Stimulated activated CD8-positive, alpha-beta memory T cell treated with anti-CD3 and anti-CD28 coated beads, Interleukin-15, amount 100 ng/mL, for 4 hours (primary cell): ENCODE measurements at regions not wholly inside any gene's neighbourhood (a gene's known extent, or its start where the extent isn't known, plus 50 kb on each side); places are given as distances from the start of the nearest gene placed in this dataset.

Experiments used
- DNase-seq, 2 donors: peaks; one replicate each; pipeline ENCODE4 v3.0.0-alpha.2; 2020; ENCODE audit warnings: low read depth in 2 of 2

- DNase-seq: no peak
Measured at GRCh38 chrX:39973810-39974209, 123.9 kb downstream of the BCOR start.

GRCh38 chrX:39974270-39974669 lies 123.5 kb downstream of the BCOR start:
- no peak for DNase-seq

- no peak for DNase-seq
Measured at GRCh38 chrX:39975101-39975925, 122.4 kb downstream of the BCOR start.

- DNase-seq: no peak
Measured at GRCh38 chrX:39981946-39982345, 115.8 kb downstream of the BCOR start.

- DNase-seq: no peak
Measured at GRCh38 chrX:39982948-39983347, 114.8 kb downstream of the BCOR start.

- DNase-seq: no peak
Measured at GRCh38 chrX:39983715-39984114, 114.0 kb downstream of the BCOR start.

- no peak for DNase-seq
Measured at GRCh38 chrX:39984191-39984956, 113.4 kb downstream of the BCOR start.

- DNase-seq: no peak
Measured at GRCh38 chrX:39985071-39985470, 112.7 kb downstream of the BCOR start.

- no peak for DNase-seq
Measured at GRCh38 chrX:39985551-39985950, 112.2 kb downstream of the BCOR start.

GRCh38 chrX:39988496-39988895 lies 109.3 kb downstream of the BCOR start:
- no peak for DNase-seq

GRCh38 chrX:39990388-39990787 lies 107.4 kb downstream of the BCOR start:
- no peak for DNase-seq

GRCh38 chrX:39992300-39992699 lies 105.5 kb downstream of the BCOR start:
- no peak for DNase-seq

GRCh38 chrX:39995457-39995856 lies 102.3 kb downstream of the BCOR start:
- no peak for DNase-seq

- no peak for DNase-seq
Measured at GRCh38 chrX:39996536-39996935, 101.2 kb downstream of the BCOR start.

GRCh38 chrX:39998636-39999406 lies 98.9 kb downstream of the BCOR start:
- DNase-seq: no peak
